ENCODE measurements at regions not wholly inside any gene's neighbourhood (a gene's known extent, or its start where the extent isn't known, plus 50 kb on each side); places are given as distances from the start of the nearest gene placed in this dataset.

GRCh38 chr3:167892205-167892604 is 156.7 kb downstream of the SERPINI1 start:
- no peak for TF ChIP-seq CTCF (IDR thresholded peaks at IDR 0.05; ENCODE audit: low read depth, low read length)
- TF ChIP-seq POLR2A (IDR thresholded peaks at IDR 0.05; ENCODE audit: extremely low read depth, insufficient read length): no peak
- no peak for TF ChIP-seq MYC (IDR thresholded peaks at IDR 0.05; ENCODE audit: low read depth, low read length)
- no peak for TF ChIP-seq MAX (IDR thresholded peaks at IDR 0.05; ENCODE audit: low read depth, low read length)

All from NB4 (cell line).